HepG2 (cell line): ENCODE measurements at regions not wholly inside any gene's neighbourhood (a gene's known extent, or its start where the extent isn't known, plus 50 kb on each side); places are given as distances from the start of the nearest gene placed in this dataset.

ENCODE experiments used
- ATAC-seq: fragments of 200-7000 bp; cut with Tn5 transposase; 3 replicates; pipeline ENCODE4 v1.9.1; 2020; ENCODE audit warnings: mild to moderate bottlenecking, moderate library complexity
- BruUV-seq: library from RNA; stranded (reverse); fragments of 400-500 nt; replicated peaks from 2 replicates; lab custom pipeline; 2021; lab: Mats Ljungman, UMichigan
- CTCF ChIA-PET: fragments of 300-600 bp; formaldehyde crosslinking; extraction: SDS; loops from one replicate; lab custom pipeline; 2021; ENCODE audit warnings: low total read pairs, inconsistent platforms, low intra/inter-chr PET ratio; lab: Yijun Ruan, JAX
- POLR2A ChIA-PET: fragments of 350-600 bp; sonication (Branson Sonifier 250); formaldehyde crosslinking; loops from one replicate; lab custom pipeline; 2020; ENCODE audit warnings: antibody characterized with exemption, inconsistent platforms; lab: Yijun Ruan, JAX
- DNase-seq: peaks from one replicate; pipeline ENCODE4 v3.0.0-alpha.2; 2015; ENCODE audit warnings: low spot score
- FAIRE-seq: peaks from 3 replicates; lab custom pipeline; 2011; peaks lifted over from hg19 to GRCh38; lab: Jason Lieb, UNC
- H2AFZ ChIP-seq: one replicate; pipeline ENCODE4 v1.6.1; 2011; ENCODE audit warnings: low read length, inconsistent platforms
- H3K27ac ChIP-seq: fragments of 300-600 bp; 3 replicates; pipeline ENCODE4 v1.8.0; 2011; ENCODE audit warnings: mixed run types, mild to moderate bottlenecking, mixed read lengths, low read length, inconsistent platforms; ENCODE audit not compliant: insufficient read depth; ENCODE audit errors: extremely low read length
- H3K27me3 ChIP-seq, 2 experiments: fragments of 200-600 bp in 1 of 2; 2 replicates in 1 of 2; 3 replicates in 1 of 2; pipeline versions ENCODE4 v1.6.0 to v1.8.0; 2011; ENCODE audit warnings: low read length in 2 of 2, mild to moderate bottlenecking in 2 of 2, moderate library complexity in 2 of 2, inconsistent platforms in 1 of 2; ENCODE audit not compliant: insufficient read depth in 2 of 2, control insufficient read depth in 1 of 2
- H3K36me3 ChIP-seq, 2 experiments: fragments of 200-600 bp in 1 of 2; replicated peaks in 1 of 2; 2 replicates in 1 of 2; 3 replicates in 1 of 2; pipeline versions ENCODE4 v1.5.1 to v1.8.0; 2011; ENCODE audit warnings: low read length in 2 of 2, inconsistent platforms in 1 of 2; ENCODE audit not compliant: insufficient read depth in 2 of 2, control insufficient read depth in 1 of 2
- H3K4me1 ChIP-seq: 2 replicates; pipeline ENCODE4 v1.5.1; 2012; ENCODE audit warnings: low read length, inconsistent platforms; ENCODE audit not compliant: insufficient read depth
- H3K4me2 ChIP-seq: 2 replicates; pipeline ENCODE4 v1.6.0; 2011; ENCODE audit warnings: low read depth, low read length, inconsistent platforms
- H3K4me3 ChIP-seq, 3 experiments: fragments of 200-600 bp in 1 of 3; sonication (generic), shearing (Covaris generic) in 1 of 3; replicated peaks in 1 of 3; 2 replicates each; pipeline ENCODE4 v1.5.1; 2011 to 2016; ENCODE audit warnings: low read length in 3 of 3, inconsistent platforms in 2 of 3, low read depth in 2 of 3, mild to moderate bottlenecking in 2 of 3, control low read depth in 1 of 3, mixed read lengths in 1 of 3; ENCODE audit not compliant: insufficient read depth in 1 of 3
- H3K79me2 ChIP-seq: one replicate; pipeline ENCODE4 v1.6.1; 2011; ENCODE audit warnings: low read length, inconsistent platforms; ENCODE audit not compliant: insufficient read depth
- H3K9ac ChIP-seq: 2 replicates; pipeline ENCODE4 v1.6.0; 2011; ENCODE audit warnings: mild to moderate bottlenecking, low read depth, low read length, inconsistent platforms; ENCODE audit not compliant: insufficient read depth
- H3K9me3 ChIP-seq: 2 replicates; pipeline ENCODE4 v1.5.1; 2012; ENCODE audit warnings: mild to moderate bottlenecking, low read length
- H4K20me1 ChIP-seq: 2 replicates; pipeline ENCODE4 v1.6.0; 2011; ENCODE audit warnings: inconsistent platforms, mild to moderate bottlenecking, low read length, moderate library complexity; ENCODE audit not compliant: insufficient read depth
- ATF5 ChIP-seq: sonication (generic); formaldehyde crosslinking; IDR thresholded peaks from 2 replicates; pipeline ENCODE4 v1.4.0; 2020; ENCODE audit warnings: mild to moderate bottlenecking, low read depth, missing genetic modification reagents
- CREB3 ChIP-seq: sonication (generic); formaldehyde crosslinking; IDR thresholded peaks from 2 replicates; pipeline ENCODE4 v1.5.0; 2020; ENCODE audit warnings: missing genetic modification reagents
- GPBP1L1 ChIP-seq: sonication (generic); formaldehyde crosslinking; IDR thresholded peaks from 2 replicates; pipeline ENCODE4 v1.5.0; 2020; ENCODE audit warnings: mild to moderate bottlenecking, missing genetic modification reagents
- HNRNPK ChIP-seq: fragments of 200-400 bp; formaldehyde crosslinking; IDR thresholded peaks from 2 replicates; pipeline ENCODE4 v1.6.1; 2018; ENCODE audit warnings: low read length, low read depth, moderate library complexity, mild to moderate bottlenecking; ENCODE audit not compliant: poor library complexity, severe bottlenecking
- NPAS2 ChIP-seq: sonication (generic); formaldehyde crosslinking; IDR thresholded peaks from 2 replicates; pipeline ENCODE4 v1.8.0; 2022; ENCODE audit warnings: mild to moderate bottlenecking, missing genetic modification reagents, borderline replicate concordance
- NR0B2 ChIP-seq: sonication (generic); formaldehyde crosslinking; IDR thresholded peaks from 2 replicates; pipeline ENCODE4 v1.4.0; 2020; ENCODE audit warnings: mild to moderate bottlenecking, missing genetic modification reagents
- RARG ChIP-seq: sonication (generic); formaldehyde crosslinking; IDR thresholded peaks from 2 replicates; pipeline ENCODE4 v1.4.0; 2020; ENCODE audit warnings: low read depth, mild to moderate bottlenecking, missing genetic modification reagents
- RCOR2 ChIP-seq: IDR thresholded peaks from 2 replicates; pipeline ENCODE4 v1.6.1; 2016; ENCODE audit warnings: missing biosample characterization, missing genetic modification reagents
- RXRB ChIP-seq: IDR thresholded peaks from 2 replicates; pipeline ENCODE4 v1.6.1; 2016; ENCODE audit warnings: borderline replicate concordance, missing genetic modification reagents, missing compliant biosample characterization
- ZFYVE20 ChIP-seq: sonication (generic); formaldehyde crosslinking; IDR thresholded peaks from 2 replicates; pipeline ENCODE4 v1.8.0; 2023; ENCODE audit warnings: low read depth, mild to moderate bottlenecking, moderate library complexity, missing genetic modification reagents, borderline replicate concordance
- ZNF430 ChIP-seq: sonication (generic); formaldehyde crosslinking; IDR thresholded peaks from 2 replicates; pipeline ENCODE4 v1.9.0; 2021; ENCODE audit warnings: mild to moderate bottlenecking, missing genetic modification reagents
- ZNF468 ChIP-seq: sonication (generic); formaldehyde crosslinking; IDR thresholded peaks from 2 replicates; pipeline ENCODE4 v1.8.0; 2022; ENCODE audit warnings: mild to moderate bottlenecking, moderate library complexity, missing genetic modification reagents
- ZNF615 ChIP-seq: sonication (generic); formaldehyde crosslinking; IDR thresholded peaks from 2 replicates; pipeline ENCODE4 v1.5.0; 2020; ENCODE audit warnings: mild to moderate bottlenecking, missing genetic modification reagents, borderline replicate concordance
- ZNF720 ChIP-seq: sonication (generic); formaldehyde crosslinking; IDR thresholded peaks from 2 replicates; pipeline ENCODE4 v1.4.0; 2020; ENCODE audit warnings: missing genetic modification reagents
- ZNF792 ChIP-seq: IDR thresholded peaks from 2 replicates; pipeline ENCODE4 v1.6.1; 2016
- WGBS: methylation state at CpG from one replicate; pipeline ENCODE4 v1.1.6; 2017; ENCODE audit warnings: low lambda C conversion rate; 5-methylcytosine and 5-hydroxymethylcytosine counted together
- in situ Hi-C: cut with HindIII; loops from 2 replicates; pipeline ENCODE4 v1.10.0; 2017; ENCODE audit warnings: low pct_unique_long_range_greater_than_20kb; ENCODE audit not compliant: extremely low pct_ligation_motif_present
- intact Hi-C: fragments of 100-400 bp; cut with micrococcal nuclease; formaldehyde crosslinking; loops from one replicate; pipeline ENCODE4 v1.10.0; 2022; ENCODE audit not compliant: unreplicated experiment
- TF ChIP-seq, protein P1 (sequence below): sonication (generic); formaldehyde crosslinking; IDR thresholded peaks from 2 replicates; pipeline ENCODE4 v1.5.0; 2020; ENCODE audit warnings: missing genetic modification reagents
- TF ChIP-seq, protein P2 (sequence below): sonication (generic); formaldehyde crosslinking; IDR thresholded peaks from 2 replicates; pipeline ENCODE4 v1.8.1; 2023; ENCODE audit warnings: mild to moderate bottlenecking, moderate library complexity, missing genetic modification reagents

DNA sequence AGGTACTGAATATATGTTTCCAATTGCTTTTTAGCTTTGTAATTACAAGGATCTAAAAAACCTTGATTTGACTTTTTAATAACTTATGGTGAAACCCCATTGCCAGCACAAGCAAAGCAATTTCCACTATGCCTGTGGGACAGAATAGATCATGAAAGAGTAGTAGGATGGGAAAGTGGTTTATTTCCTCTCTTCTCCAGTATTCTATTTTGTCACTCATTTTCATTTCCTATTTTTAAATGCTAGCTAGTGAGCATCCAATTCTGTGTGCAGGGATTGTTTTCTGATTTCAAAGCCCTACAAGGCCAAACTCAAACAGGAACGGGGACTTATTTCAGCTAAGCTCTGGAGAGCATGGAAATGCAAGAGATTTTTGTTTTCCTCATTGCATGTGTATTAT lies 132.0 kb upstream of the TGFBR2 start:
- Histone ChIP-seq H3K79me2 (no peaks in the 10 kb centered on the region), H3K4me3 (no peak overlapping the region)
- TF ChIP-seq ZNF792 (CRISPR knock-in tag) (no peak), ZNF430 (CRISPR knock-in tag) (no peak), CREB3 (no peak), ZNF720 (CRISPR knock-in tag) (no peak), NR0B2 (no peak), RARG (CRISPR knock-in tag) (no peak), RXRB (no peak), ZNF615 (CRISPR knock-in tag) (no peak), GPBP1L1 (no peak), ZNF468 (CRISPR knock-in tag) (no peak), ZFYVE20 (no peak), NPAS2 (no peak), ATF5 (CRISPR knock-in tag) (no peak), RCOR2 (CRISPR knock-in tag) (no peak), HNRNPK (no peak)
- TF ChIP-seq, protein P1, sequence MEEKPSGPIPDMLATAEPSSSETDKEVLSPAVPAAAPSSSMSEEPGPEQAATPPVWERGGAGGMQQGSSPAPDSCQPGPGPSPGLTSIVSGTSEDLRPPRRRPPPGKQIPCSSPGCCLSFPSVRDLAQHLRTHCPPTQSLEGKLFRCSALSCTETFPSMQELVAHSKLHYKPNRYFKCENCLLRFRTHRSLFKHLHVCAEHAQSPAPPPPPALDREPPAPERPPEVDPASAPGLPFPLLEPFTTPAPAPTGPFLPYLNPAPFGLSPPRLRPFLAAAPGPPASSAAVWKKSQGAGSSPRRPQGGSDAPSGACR (CRISPR knock-in tag), result no peak
- TF ChIP-seq, protein P2, sequence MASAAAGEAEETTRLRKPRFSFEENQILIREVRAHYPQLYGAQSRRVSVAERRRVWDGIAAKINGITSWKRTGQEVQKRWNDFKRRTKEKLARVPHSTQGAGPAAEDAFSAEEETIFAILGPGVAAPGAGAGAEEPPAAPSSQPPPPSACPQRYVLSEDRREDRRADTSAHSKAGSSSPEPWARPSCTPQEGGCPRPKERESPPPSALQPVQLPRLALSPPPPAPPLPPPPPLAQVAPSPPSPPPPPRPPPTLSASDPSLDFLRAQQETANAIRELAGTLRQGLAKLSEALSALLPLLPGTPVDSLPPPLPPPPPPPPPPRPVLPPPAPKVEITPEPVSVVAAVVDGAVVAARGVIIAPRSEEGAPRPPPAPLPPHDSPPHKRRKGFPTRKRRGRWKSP, result no peak
- TF ChIP-seq, all 625 proteins: peak for 0
- H3K27me3 ChIP-seq, result no peaks in the 10 kb centered on the region
- POLR2A ChIA-PET, result no interaction called here
- H3K36me3 ChIP-seq, result no peaks in the 10 kb centered on the region
- H3K27ac ChIP-seq, result no peak overlapping the region
- no peaks in the 10 kb centered on the region for H4K20me1 ChIP-seq
- in situ Hi-C loops (no loop called here), intact Hi-C loops (no loop called here)
- no peak for ATAC-seq
- H2AFZ ChIP-seq, result no peak overlapping the region
- no peak for FAIRE-seq
- peaks cover 4% of the 10 kb centered on the region; the same call in 1 of the 2 replicates for H3K9me3 ChIP-seq
- H3K4me2 ChIP-seq, result no peak overlapping the region
- 95% methylated on average over 1 of the region's 1 CpG for WGBS
- no TSS peak for BruUV-seq
- H3K9ac ChIP-seq, result no peak overlapping the region
- CTCF ChIA-PET, result no interaction called here
- H3K4me1 ChIP-seq, result peaks cover 38% of the 10 kb centered on the region
- no peak for DNase-seq
